ENCODE measurements at regions not wholly inside any gene's neighbourhood (a gene's known extent, or its start where the extent isn't known, plus 50 kb on each side); places are given as distances from the start of the nearest gene placed in this dataset.

- no peak for DNase-seq (ENCODE audit: low read depth in 3 of 3, low spot score in 1 of 3)
These were observed 114.0 kb upstream of the PJA1 start for GRCh38 chrX:69279234-69279633.

- DNase-seq (ENCODE audit: low read depth in 3 of 3, low spot score in 1 of 3), result no peak
These were observed 112.9 kb upstream of the PJA1 start for GRCh38 chrX:69278031-69278687.

GRCh38 chrX:69277369-69277990 is 112.2 kb upstream of the PJA1 start:
- no peak for DNase-seq (ENCODE audit: low read depth in 3 of 3, low spot score in 1 of 3)

GRCh38 chrX:69268611-69269010 is 103.4 kb upstream of the PJA1 start:
- DNase-seq (ENCODE audit: low read depth in 3 of 3, low spot score in 1 of 3), result no peak

GRCh38 chrX:69264158-69264581 is 98.9 kb upstream of the PJA1 start:
- DNase-seq (ENCODE audit: low read depth in 3 of 3, low spot score in 1 of 3), result no peak

- DNase-seq (ENCODE audit: low read depth in 3 of 3, low spot score in 1 of 3), result no peak
These were observed 98.1 kb upstream of the PJA1 start for GRCh38 chrX:69263251-69263820.

- DNase-seq (ENCODE audit: low read depth in 3 of 3, low spot score in 1 of 3), result no peak
These were observed 97.0 kb upstream of the PJA1 start for GRCh38 chrX:69262036-69262936.

GRCh38 chrX:69260169-69260568 is 94.9 kb upstream of the PJA1 start:
- no peak for DNase-seq (ENCODE audit: low read depth in 3 of 3, low spot score in 1 of 3)

- no peak for DNase-seq (ENCODE audit: low read depth in 3 of 3, low spot score in 1 of 3)
These were observed 93.6 kb upstream of the PJA1 start for GRCh38 chrX:69258893-69259292.

- no peak for DNase-seq (ENCODE audit: low read depth in 3 of 3, low spot score in 1 of 3)
These were observed 92.4 kb upstream of the PJA1 start for GRCh38 chrX:69257499-69258127.

GRCh38 chrX:69256291-69256565 is 91.0 kb upstream of the PJA1 start:
- no peak for DNase-seq (ENCODE audit: low read depth in 3 of 3, low spot score in 1 of 3)

- DNase-seq (ENCODE audit: low read depth in 3 of 3, low spot score in 1 of 3), result no peak
These were observed 90.4 kb upstream of the PJA1 start for GRCh38 chrX:69255441-69256290.

GRCh38 chrX:69253821-69254220 is 88.6 kb upstream of the PJA1 start:
- DNase-seq (ENCODE audit: low read depth in 3 of 3, low spot score in 1 of 3), result no peak

- DNase-seq (ENCODE audit: low read depth in 3 of 3, low spot score in 1 of 3), result no peak
These were observed 78.0 kb upstream of the PJA1 start for GRCh38 chrX:69243276-69243675.

GRCh38 chrX:69238887-69239231 is 73.6 kb upstream of the PJA1 start:
- DNase-seq (ENCODE audit: low read depth in 3 of 3, low spot score in 1 of 3), result no peak

GRCh38 chrX:69238114-69238886 is 73.0 kb upstream of the PJA1 start:
- DNase-seq (ENCODE audit: low read depth in 3 of 3, low spot score in 1 of 3), result no peak

GRCh38 chrX:69237236-69237635 is 72.0 kb upstream of the PJA1 start:
- DNase-seq (ENCODE audit: low read depth in 3 of 3, low spot score in 1 of 3), result no peak

GRCh38 chrX:69236641-69237040 is 71.4 kb upstream of the PJA1 start:
- no peak for DNase-seq (ENCODE audit: low read depth in 3 of 3, low spot score in 1 of 3)

GRCh38 chrX:69234624-69235023 is 69.4 kb upstream of the PJA1 start:
- DNase-seq (ENCODE audit: low read depth in 3 of 3, low spot score in 1 of 3), result no peak

GRCh38 chrX:69232945-69233344 is 67.7 kb upstream of the PJA1 start:
- DNase-seq (ENCODE audit: low read depth in 3 of 3, low spot score in 1 of 3), result no peak

Measured in stimulated activated CD4-positive, alpha-beta T cell treated with anti-CD3 and anti-CD28 coated beads, TNF-alpha, amount 100 ng/mL, for 1 hour (primary cell).